Endothelial cell of umbilical vein (primary cell): ENCODE measurements at regions not wholly inside any gene's neighbourhood (a gene's known extent, or its start where the extent isn't known, plus 50 kb on each side); places are given as distances from the start of the nearest gene placed in this dataset.

Experiments
- BruUV-seq: library from RNA; stranded (reverse); fragments of 400-500 nt; replicated peaks from 2 replicates; lab custom pipeline; 2021; lab: Mats Ljungman, UMichigan
- CTCF ChIA-PET: fragments of 300-600, 350-600 bp; sonication (Branson Sonifier 250); formaldehyde crosslinking; loops from one replicate; lab custom pipeline; 2021; ENCODE audit warnings: antibody characterized with exemption, inconsistent platforms; lab: Charles Lee
- POLR2A ChIA-PET: fragments of 300-600, 350-600 bp; sonication (Branson Sonifier 250); formaldehyde crosslinking; loops from one replicate; lab custom pipeline; 2021; ENCODE audit warnings: antibody characterized with exemption, inconsistent platforms; lab: Charles Lee
- DNase-seq: peaks from one replicate; pipeline ENCODE4 v3.0.0-alpha.2; 2011; ENCODE audit warnings: low read depth, low spot score
- FAIRE-seq: peaks from 2 replicates; lab custom pipeline; 2011; peaks lifted over from hg19 to GRCh38; lab: Jason Lieb, UNC
- H2AFZ ChIP-seq: 2 replicates; pipeline ENCODE4 v1.6.0; 2012; ENCODE audit warnings: low read depth, low read length, control low read depth, inconsistent platforms
- H3K27ac ChIP-seq: 2 replicates; pipeline ENCODE4 v1.5.1; 2011; ENCODE audit warnings: low read depth, mild to moderate bottlenecking, control low read depth, low read length, moderate library complexity; ENCODE audit not compliant: insufficient read depth
- H3K27me3 ChIP-seq, 2 experiments: 2 replicates each; pipeline versions ENCODE4 v1.6.0 to v1.6.1; 2011; ENCODE audit warnings: low read length in 2 of 2, mixed read lengths in 1 of 2; ENCODE audit not compliant: control insufficient read depth in 2 of 2, insufficient read depth in 2 of 2
- H3K36me3 ChIP-seq, 2 experiments: 2 replicates in 1 of 2; 3 replicates in 1 of 2; pipeline ENCODE4 v1.5.1; 2011; ENCODE audit warnings: low read length in 2 of 2, mild to moderate bottlenecking in 1 of 2, moderate library complexity in 1 of 2; ENCODE audit not compliant: control insufficient read depth in 2 of 2, insufficient read depth in 2 of 2; ENCODE audit errors: extremely low read depth in 1 of 2
- H3K4me1 ChIP-seq: 3 replicates; pipeline ENCODE4 v1.5.1; 2011; ENCODE audit warnings: mild to moderate bottlenecking, low read length; ENCODE audit not compliant: control insufficient read depth, insufficient read depth; ENCODE audit errors: extremely low read depth
- H3K4me2 ChIP-seq: 2 replicates; pipeline ENCODE4 v1.6.1; 2011; ENCODE audit warnings: low read length, control low read depth, mixed read lengths; ENCODE audit not compliant: insufficient read depth
- H3K4me3 ChIP-seq, 3 experiments: fragments of 200-600 bp in 1 of 3; sonication (generic), shearing (Covaris generic) in 1 of 3; replicated peaks in 1 of 3; 2 replicates each; pipeline ENCODE4 v1.5.1; 2011 to 2016; ENCODE audit warnings: control low read depth in 3 of 3, low read length in 3 of 3, mild to moderate bottlenecking in 2 of 3, inconsistent platforms in 1 of 3, low read depth in 1 of 3, moderate library complexity in 1 of 3; ENCODE audit not compliant: insufficient read depth in 1 of 3
- H3K79me2 ChIP-seq: 2 replicates; pipeline ENCODE4 v1.6.0; 2012; ENCODE audit warnings: low read length, inconsistent platforms; ENCODE audit not compliant: control insufficient read depth, insufficient read depth
- H3K9ac ChIP-seq: replicated peaks from 2 replicates; pipeline ENCODE3; 2011; ENCODE audit warnings: low read length, control low read depth; ENCODE audit not compliant: insufficient read depth; ENCODE audit errors: extremely low read depth
- H3K9me1 ChIP-seq: replicated peaks from 3 replicates; pipeline ENCODE4 v1.6.0; 2011; ENCODE audit warnings: mild to moderate bottlenecking, low read length; ENCODE audit not compliant: control insufficient read depth, insufficient read depth; ENCODE audit errors: extremely low read depth
- H3K9me3 ChIP-seq: replicated peaks from 2 replicates; pipeline ENCODE4 v1.5.1; 2012; ENCODE audit warnings: low read length, inconsistent platforms; ENCODE audit not compliant: control insufficient read depth, insufficient read depth
- H4K20me1 ChIP-seq: replicated peaks from 2 replicates; pipeline ENCODE3; 2011; ENCODE audit warnings: mild to moderate bottlenecking, low read length; ENCODE audit not compliant: control insufficient read depth, insufficient read depth; ENCODE audit errors: extremely low read depth
- FOS ChIP-seq: IDR thresholded peaks from 2 replicates; pipeline ENCODE4 v1.6.1; 2011; ENCODE audit warnings: mild to moderate bottlenecking, low read length, moderate library complexity, borderline replicate concordance; ENCODE audit not compliant: insufficient read depth
- MYC ChIP-seq: IDR thresholded peaks from one replicate; pipeline ENCODE4 v1.6.1; 2011; ENCODE audit warnings: mild to moderate bottlenecking, low read depth, low read length
- POLR2A ChIP-seq: IDR thresholded peaks from 2 replicates; pipeline ENCODE4 v1.6.1; 2012; ENCODE audit warnings: low read depth, mild to moderate bottlenecking, control low read depth, low read length
- dilution Hi-C: fragments of 300-500 bp; cut with MboI; formaldehyde crosslinking; loops from one replicate; pipeline ENCODE4 v1.15.0; 2019; ENCODE audit warnings: low sequenced_read_pairs; ENCODE audit not compliant: extremely low pct_ligation_motif_present
- intact Hi-C: fragments of 100-400 bp; cut with micrococcal nuclease; formaldehyde crosslinking; loops from one replicate; pipeline ENCODE4 v1.10.0; 2022

DNA sequence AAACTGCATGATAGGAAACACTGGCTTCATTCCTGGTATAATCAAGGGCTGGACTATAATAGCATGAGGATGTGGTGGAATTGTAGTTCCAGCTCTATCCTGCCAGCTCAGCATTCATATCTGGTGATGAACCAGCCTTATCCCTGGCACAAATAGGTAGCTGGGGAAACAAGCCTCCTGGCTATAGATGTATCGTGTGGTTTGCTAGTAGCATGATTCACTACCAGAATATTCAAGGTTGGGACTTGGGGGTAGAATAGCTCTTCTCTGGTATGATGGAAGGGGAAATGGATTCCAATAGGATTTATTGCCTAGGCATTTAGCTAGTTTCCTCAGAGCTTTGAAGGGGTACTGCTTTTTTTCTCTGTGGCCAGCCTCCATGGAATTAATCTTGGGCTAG lies 532.8 kb downstream of the FBXO15 start:
- FAIRE-seq (no peak), DNase-seq (no peak)
- Histone ChIP-seq H2AFZ (no peak overlapping the region), H3K9ac (no peak overlapping the region), H4K20me1 (no peaks in the 10 kb centered on the region), H3K4me3 (no peak overlapping the region), H3K9me3 (no peaks in the 10 kb centered on the region), H3K4me1 (no peaks in the 10 kb centered on the region), H3K4me2 (no peak overlapping the region), H3K27ac (no peak overlapping the region), H3K79me2 (no peaks in the 10 kb centered on the region), H3K27me3 (no peaks in the 10 kb centered on the region), H3K36me3 (no peaks in the 10 kb centered on the region), H3K9me1 (no peaks in the 10 kb centered on the region)
- no TSS peak for BruUV-seq
- dilution Hi-C loops (no loop called here), intact Hi-C loops (no loop called here)
- TF ChIP-seq FOS: peak; percentile 32
- no peak for TF ChIP-seq MYC
- POLR2A ChIA-PET: no interaction called here
- CTCF ChIA-PET: no interaction called here

DNA sequence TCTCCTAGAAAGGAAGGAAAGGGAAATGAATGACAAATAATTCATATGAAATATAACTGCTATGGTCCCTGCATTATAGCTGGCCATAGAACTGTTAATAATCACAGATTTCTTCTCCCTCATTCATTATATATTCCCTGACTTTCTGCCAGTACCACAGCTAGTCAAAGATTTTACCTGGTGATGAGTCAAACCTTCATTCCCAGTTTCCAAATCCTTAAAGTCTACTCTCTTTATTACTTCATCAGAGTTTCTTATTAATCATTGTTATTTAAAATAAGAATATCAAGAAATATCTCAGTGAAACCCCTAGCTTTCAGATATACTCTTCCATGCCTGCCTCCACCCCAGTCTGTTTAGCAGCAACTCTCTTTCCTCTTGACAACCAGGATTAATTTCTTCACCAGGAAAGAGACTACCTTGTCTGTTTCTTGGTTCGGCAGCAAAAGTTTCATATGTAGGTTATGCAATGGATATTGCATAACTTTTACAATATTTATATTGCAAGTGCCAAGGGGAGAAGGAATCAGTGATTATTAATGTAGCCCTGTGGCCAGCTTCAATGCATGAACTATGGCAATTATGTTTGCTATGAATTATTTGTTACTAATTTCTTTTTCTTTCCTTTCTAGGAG lies 533.8 kb downstream of the FBXO15 start:
- POLR2A ChIA-PET: no interaction called here
- BruUV-seq: no TSS peak

More for the DNA sequence above, 533.8 kb downstream of the FBXO15 start:
- CTCF ChIA-PET: no interaction called here
- H3K27ac ChIP-seq: no peak overlapping the region
- DNase-seq: no peak
- no peaks in the 10 kb centered on the region for H3K9me3 ChIP-seq
- H2AFZ ChIP-seq: no peak overlapping the region
- dilution Hi-C loops: no loop called here
- H3K27me3 ChIP-seq: no peaks in the 10 kb centered on the region
- H3K36me3 ChIP-seq: no peaks in the 10 kb centered on the region
- H4K20me1 ChIP-seq: no peaks in the 10 kb centered on the region
- H3K4me2 ChIP-seq: no peak overlapping the region
- H3K9ac ChIP-seq: no peak overlapping the region
- H3K4me3 ChIP-seq: no peak overlapping the region
- TF ChIP-seq POLR2A: no peak
- FAIRE-seq: no peak
- H3K4me1 ChIP-seq: no peaks in the 10 kb centered on the region
- no peaks in the 10 kb centered on the region for H3K9me1 ChIP-seq
- H3K79me2 ChIP-seq: no peaks in the 10 kb centered on the region
- intact Hi-C loops: no loop called here
